HepG2 (cell line): ENCODE measurements at regions not wholly inside any gene's neighbourhood (a gene's known extent, or its start where the extent isn't known, plus 50 kb on each side); places are given as distances from the start of the nearest gene placed in this dataset.

Source experiments
- EZH2 ChIP-seq: conservative IDR thresholded peaks from 2 replicates; pipeline ENCODE4 v1.6.1; 2012; ENCODE audit warnings: mild to moderate bottlenecking, low read depth, low read length, moderate library complexity
- HNRNPLL ChIP-seq: fragments of 200-400 bp; formaldehyde crosslinking; IDR thresholded peaks from 2 replicates; pipeline ENCODE4 v1.6.1; 2017; ENCODE audit warnings: mild to moderate bottlenecking, low read depth, low read length; ENCODE audit not compliant: poor library complexity, severe bottlenecking
- JUN ChIP-seq: sonication (generic); formaldehyde crosslinking; IDR thresholded peaks from 2 replicates; pipeline ENCODE4 v1.4.0; 2020; ENCODE audit warnings: mild to moderate bottlenecking, missing genetic modification reagents
- RAD21 ChIP-seq: fragments of 450-650 bp; formaldehyde crosslinking; IDR thresholded peaks from 2 replicates; pipeline ENCODE4 v1.5.0; 2020; ENCODE audit warnings: mild to moderate bottlenecking
- SIN3B ChIP-seq: fragments of 150-350 bp; IDR thresholded peaks from 2 replicates; pipeline ENCODE4 v1.6.1; 2014; ENCODE audit warnings: low read length
- ZNF260 ChIP-seq: sonication (generic); formaldehyde crosslinking; IDR thresholded peaks from 2 replicates; pipeline ENCODE4 v1.4.0; 2020; ENCODE audit warnings: missing genetic modification reagents, low read depth, mild to moderate bottlenecking, borderline replicate concordance
- ZNF891 ChIP-seq: sonication (generic); formaldehyde crosslinking; IDR thresholded peaks from 2 replicates; pipeline ENCODE4 v1.5.0; 2020; ENCODE audit warnings: mild to moderate bottlenecking, missing genetic modification reagents
- TF ChIP-seq, protein P1 (sequence below), 2 experiments: IDR thresholded peaks; 2 replicates each; pipeline ENCODE4 v1.6.1; 2011 to 2012; ENCODE audit warnings: low read length in 2 of 2, borderline replicate concordance in 1 of 2, low read depth in 1 of 2, mild to moderate bottlenecking in 1 of 2, moderate library complexity in 1 of 2
- TF ChIP-seq, protein P2 (sequence below): sonication (generic); formaldehyde crosslinking; IDR thresholded peaks from 2 replicates; pipeline ENCODE4 v1.5.1; 2020; ENCODE audit warnings: mild to moderate bottlenecking, missing genetic modification reagents, moderate library complexity
- TF ChIP-seq, protein P3 (sequence below): sonication (generic); formaldehyde crosslinking; IDR thresholded peaks from 2 replicates; pipeline ENCODE4; 2020; ENCODE audit warnings: missing genetic modification reagents, mild to moderate bottlenecking, borderline replicate concordance

DNA sequence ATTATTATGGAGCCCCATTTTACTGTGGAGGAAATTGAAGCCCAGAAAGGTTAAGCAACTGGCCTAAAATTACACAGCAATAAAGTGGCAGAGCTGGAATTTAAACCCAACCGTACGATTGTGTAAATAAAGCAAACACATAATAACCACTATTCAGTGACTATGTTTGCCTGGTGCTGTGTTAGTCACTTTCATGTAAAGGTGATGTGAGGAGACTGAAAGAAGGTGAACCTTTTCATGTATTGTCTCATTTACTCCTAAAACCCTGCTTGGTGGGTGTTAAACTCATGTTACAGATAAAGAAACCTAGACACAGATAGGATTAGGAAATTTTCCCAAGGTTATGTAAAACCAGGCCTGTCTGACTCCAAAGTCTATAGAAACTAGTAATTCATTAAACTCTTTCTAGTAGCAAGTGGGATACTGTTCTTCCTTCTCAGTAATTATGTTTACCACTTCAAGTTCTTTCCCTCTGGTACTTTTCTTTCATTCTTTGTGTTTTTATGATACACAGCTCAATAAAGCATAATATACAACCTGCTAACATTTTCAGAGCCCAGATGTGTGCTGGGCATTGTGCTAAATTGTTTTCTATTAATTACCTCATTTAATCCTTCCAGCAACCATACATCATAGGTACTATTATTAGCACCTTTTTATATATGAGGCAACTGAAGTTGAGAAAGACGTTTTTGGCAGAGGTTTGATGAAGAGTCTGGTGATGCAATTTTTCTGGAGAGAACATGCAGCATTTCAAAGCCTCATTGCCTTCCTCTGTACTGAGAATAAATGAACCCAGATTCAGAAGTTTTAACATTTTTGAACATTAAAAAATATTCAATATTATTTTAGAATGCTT lies 202.7 kb downstream of the SPRY1 start:
- TF ChIP-seq RAD21 (CRISPR knock-in tag) (no peak), EZH2 (no peak), SIN3B (no peak), ZNF891 (CRISPR knock-in tag) (no peak), ZNF260 (CRISPR knock-in tag) (no peak), JUN (0 out of 2 replicates have a peak, but pooled peaks have one; percentile 52), HNRNPLL (no peak)
- TF ChIP-seq, protein P1, sequence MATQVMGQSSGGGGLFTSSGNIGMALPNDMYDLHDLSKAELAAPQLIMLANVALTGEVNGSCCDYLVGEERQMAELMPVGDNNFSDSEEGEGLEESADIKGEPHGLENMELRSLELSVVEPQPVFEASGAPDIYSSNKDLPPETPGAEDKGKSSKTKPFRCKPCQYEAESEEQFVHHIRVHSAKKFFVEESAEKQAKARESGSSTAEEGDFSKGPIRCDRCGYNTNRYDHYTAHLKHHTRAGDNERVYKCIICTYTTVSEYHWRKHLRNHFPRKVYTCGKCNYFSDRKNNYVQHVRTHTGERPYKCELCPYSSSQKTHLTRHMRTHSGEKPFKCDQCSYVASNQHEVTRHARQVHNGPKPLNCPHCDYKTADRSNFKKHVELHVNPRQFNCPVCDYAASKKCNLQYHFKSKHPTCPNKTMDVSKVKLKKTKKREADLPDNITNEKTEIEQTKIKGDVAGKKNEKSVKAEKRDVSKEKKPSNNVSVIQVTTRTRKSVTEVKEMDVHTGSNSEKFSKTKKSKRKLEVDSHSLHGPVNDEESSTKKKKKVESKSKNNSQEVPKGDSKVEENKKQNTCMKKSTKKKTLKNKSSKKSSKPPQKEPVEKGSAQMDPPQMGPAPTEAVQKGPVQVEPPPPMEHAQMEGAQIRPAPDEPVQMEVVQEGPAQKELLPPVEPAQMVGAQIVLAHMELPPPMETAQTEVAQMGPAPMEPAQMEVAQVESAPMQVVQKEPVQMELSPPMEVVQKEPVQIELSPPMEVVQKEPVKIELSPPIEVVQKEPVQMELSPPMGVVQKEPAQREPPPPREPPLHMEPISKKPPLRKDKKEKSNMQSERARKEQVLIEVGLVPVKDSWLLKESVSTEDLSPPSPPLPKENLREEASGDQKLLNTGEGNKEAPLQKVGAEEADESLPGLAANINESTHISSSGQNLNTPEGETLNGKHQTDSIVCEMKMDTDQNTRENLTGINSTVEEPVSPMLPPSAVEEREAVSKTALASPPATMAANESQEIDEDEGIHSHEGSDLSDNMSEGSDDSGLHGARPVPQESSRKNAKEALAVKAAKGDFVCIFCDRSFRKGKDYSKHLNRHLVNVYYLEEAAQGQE (IDR thresholded peaks at IDR 0.05; ENCODE audit: borderline replicate concordance in 1 of 2, low read depth in 1 of 2, low read length in 2 of 2): peak in 1 of 2 experiments; percentile 60; a peak in 2 of 4 replicates
- TF ChIP-seq, protein P2, sequence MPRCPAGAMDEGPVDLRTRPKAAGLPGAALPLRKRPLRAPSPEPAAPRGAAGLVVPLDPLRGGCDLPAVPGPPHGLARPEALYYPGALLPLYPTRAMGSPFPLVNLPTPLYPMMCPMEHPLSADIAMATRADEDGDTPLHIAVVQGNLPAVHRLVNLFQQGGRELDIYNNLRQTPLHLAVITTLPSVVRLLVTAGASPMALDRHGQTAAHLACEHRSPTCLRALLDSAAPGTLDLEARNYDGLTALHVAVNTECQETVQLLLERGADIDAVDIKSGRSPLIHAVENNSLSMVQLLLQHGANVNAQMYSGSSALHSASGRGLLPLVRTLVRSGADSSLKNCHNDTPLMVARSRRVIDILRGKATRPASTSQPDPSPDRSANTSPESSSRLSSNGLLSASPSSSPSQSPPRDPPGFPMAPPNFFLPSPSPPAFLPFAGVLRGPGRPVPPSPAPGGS: no peak
- TF ChIP-seq, protein P3, sequence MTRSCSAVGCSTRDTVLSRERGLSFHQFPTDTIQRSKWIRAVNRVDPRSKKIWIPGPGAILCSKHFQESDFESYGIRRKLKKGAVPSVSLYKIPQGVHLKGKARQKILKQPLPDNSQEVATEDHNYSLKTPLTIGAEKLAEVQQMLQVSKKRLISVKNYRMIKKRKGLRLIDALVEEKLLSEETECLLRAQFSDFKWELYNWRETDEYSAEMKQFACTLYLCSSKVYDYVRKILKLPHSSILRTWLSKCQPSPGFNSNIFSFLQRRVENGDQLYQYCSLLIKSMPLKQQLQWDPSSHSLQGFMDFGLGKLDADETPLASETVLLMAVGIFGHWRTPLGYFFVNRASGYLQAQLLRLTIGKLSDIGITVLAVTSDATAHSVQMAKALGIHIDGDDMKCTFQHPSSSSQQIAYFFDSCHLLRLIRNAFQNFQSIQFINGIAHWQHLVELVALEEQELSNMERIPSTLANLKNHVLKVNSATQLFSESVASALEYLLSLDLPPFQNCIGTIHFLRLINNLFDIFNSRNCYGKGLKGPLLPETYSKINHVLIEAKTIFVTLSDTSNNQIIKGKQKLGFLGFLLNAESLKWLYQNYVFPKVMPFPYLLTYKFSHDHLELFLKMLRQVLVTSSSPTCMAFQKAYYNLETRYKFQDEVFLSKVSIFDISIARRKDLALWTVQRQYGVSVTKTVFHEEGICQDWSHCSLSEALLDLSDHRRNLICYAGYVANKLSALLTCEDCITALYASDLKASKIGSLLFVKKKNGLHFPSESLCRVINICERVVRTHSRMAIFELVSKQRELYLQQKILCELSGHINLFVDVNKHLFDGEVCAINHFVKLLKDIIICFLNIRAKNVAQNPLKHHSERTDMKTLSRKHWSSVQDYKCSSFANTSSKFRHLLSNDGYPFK (CRISPR knock-in tag): no peak
